ENCODE measurements at regions not wholly inside any gene's neighbourhood (a gene's known extent, or its start where the extent isn't known, plus 50 kb on each side); places are given as distances from the start of the nearest gene placed in this dataset.

- H3K9me2 ChIP-seq (replicated peaks; ENCODE audit: control insufficient read depth, low read length): no peaks in the 10 kb centered on the region
- no peaks in the 10 kb centered on the region for H3K79me2 ChIP-seq (ENCODE audit: control insufficient read depth, low read length)
- TF ChIP-seq CTCF (IDR thresholded peaks at IDR 0.05; ENCODE audit: low read depth, low read length, poor library complexity, severe bottlenecking) (no peak), EZH2phosphoT487 (IDR thresholded peaks at IDR 0.05; ENCODE audit: borderline replicate concordance, low read length) (no peak)
These were observed 457.3 kb upstream of the ARRDC3 start for GRCh38 chr5:91840412-91840811.

GRCh38 chr5:91839721-91840120 is 456.6 kb upstream of the ARRDC3 start:
- TF ChIP-seq CTCF (IDR thresholded peaks at IDR 0.05; ENCODE audit: low read depth, low read length, poor library complexity, severe bottlenecking) (no peak), EZH2phosphoT487 (IDR thresholded peaks at IDR 0.05; ENCODE audit: borderline replicate concordance, low read length) (no peak)
- no peaks in the 10 kb centered on the region for H3K79me2 ChIP-seq (ENCODE audit: control insufficient read depth, low read length)
- H3K4me1 ChIP-seq (ENCODE audit: control insufficient read depth, low read length): no peaks in the 10 kb centered on the region
- H3K9me2 ChIP-seq (replicated peaks; ENCODE audit: control insufficient read depth, low read length): no peaks in the 10 kb centered on the region; the same call in 1 of the 2 replicates
- no peaks in the 10 kb centered on the region for H3K9me3 ChIP-seq (ENCODE audit: control insufficient read depth, insufficient read depth, low read length)
- no peak overlapping the region for H3K27ac ChIP-seq (ENCODE audit: low read depth, low read length)
- no peak overlapping the region for H3K4me2 ChIP-seq (ENCODE audit: low read length)
- no peaks in the 10 kb centered on the region for H4K20me1 ChIP-seq (ENCODE audit: control insufficient read depth, insufficient read depth, low read depth, low read length)
- no peaks in the 10 kb centered on the region for H3F3A ChIP-seq (ENCODE audit: control insufficient read depth, insufficient read depth)
- no peak overlapping the region for H3K4me3 ChIP-seq (ENCODE audit: low read length)
- H3K36me3 ChIP-seq (ENCODE audit: control insufficient read depth, low read length): no peaks in the 10 kb centered on the region
- no peaks in the 10 kb centered on the region for H3K27me3 ChIP-seq (ENCODE audit: control insufficient read depth, low read length)

More at GRCh38 chr5:91840412-91840811, 457.3 kb upstream of the ARRDC3 start:
- Histone ChIP-seq H3K27ac (ENCODE audit: low read depth, low read length) (no peak overlapping the region), H3K4me2 (ENCODE audit: low read length) (no peak overlapping the region), H4K20me1 (ENCODE audit: control insufficient read depth, insufficient read depth, low read depth, low read length) (no peaks in the 10 kb centered on the region), H3K4me1 (ENCODE audit: control insufficient read depth, low read length) (no peaks in the 10 kb centered on the region), H3F3A (ENCODE audit: control insufficient read depth, insufficient read depth) (no peaks in the 10 kb centered on the region), H3K4me3 (ENCODE audit: low read length) (no peak overlapping the region), H3K9me3 (ENCODE audit: control insufficient read depth, insufficient read depth, low read length) (no peaks in the 10 kb centered on the region), H3K36me3 (ENCODE audit: control insufficient read depth, low read length) (no peaks in the 10 kb centered on the region), H3K27me3 (ENCODE audit: control insufficient read depth, low read length) (no peaks in the 10 kb centered on the region)

GRCh38 chr5:91839233-91839632 is 456.1 kb upstream of the ARRDC3 start:
- Histone ChIP-seq H3K9me2 (replicated peaks; ENCODE audit: control insufficient read depth, low read length) (no peaks in the 10 kb centered on the region; the same call in 1 of the 2 replicates), H4K20me1 (ENCODE audit: control insufficient read depth, insufficient read depth, low read depth, low read length) (no peaks in the 10 kb centered on the region), H3K27ac (ENCODE audit: low read depth, low read length) (no peak overlapping the region), H3K4me1 (ENCODE audit: control insufficient read depth, low read length) (no peaks in the 10 kb centered on the region), H3K4me2 (ENCODE audit: low read length) (no peak overlapping the region), H3K4me3 (ENCODE audit: low read length) (no peak overlapping the region), H3F3A (ENCODE audit: control insufficient read depth, insufficient read depth) (no peaks in the 10 kb centered on the region), H3K9me3 (ENCODE audit: control insufficient read depth, insufficient read depth, low read length) (no peaks in the 10 kb centered on the region), H3K27me3 (ENCODE audit: control insufficient read depth, low read length) (no peaks in the 10 kb centered on the region), H3K79me2 (ENCODE audit: control insufficient read depth, low read length) (no peaks in the 10 kb centered on the region), H3K36me3 (ENCODE audit: control insufficient read depth, low read length) (no peaks in the 10 kb centered on the region)
- TF ChIP-seq CTCF (IDR thresholded peaks at IDR 0.05; ENCODE audit: low read depth, low read length, poor library complexity, severe bottlenecking): no peak
- TF ChIP-seq EZH2phosphoT487 (IDR thresholded peaks at IDR 0.05; ENCODE audit: borderline replicate concordance, low read length): no peak

Measured in DOHH2 (cell line).